MM.1S (cell line): ENCODE measurements at regions not wholly inside any gene's neighbourhood (a gene's known extent, or its start where the extent isn't known, plus 50 kb on each side); places are given as distances from the start of the nearest gene placed in this dataset.

Experiments used
- DNase-seq: peaks from one replicate; pipeline ENCODE4 v3.0.0-alpha.2; 2015
- H2AFZ ChIP-seq: fragments of 300-600 bp; sonication (generic); 2 replicates; pipeline ENCODE4 v1.6.0; 2016; ENCODE audit warnings: antibody characterized with exemption, low read length
- H3F3A ChIP-seq: fragments of 300-600 bp; sonication (generic); 2 replicates; pipeline ENCODE4 v1.6.1; 2016; ENCODE audit warnings: mild to moderate bottlenecking, antibody characterized with exemption, low read length, moderate library complexity, mixed read lengths; ENCODE audit not compliant: insufficient read depth
- H3K27ac ChIP-seq: fragments of 300-600 bp; sonication (generic); 2 replicates; pipeline ENCODE4 v1.5.1; 2016; ENCODE audit warnings: mild to moderate bottlenecking, low read length
- H3K27me3 ChIP-seq: fragments of 300-600 bp; sonication (generic); replicated peaks from 2 replicates; pipeline ENCODE4 v1.6.0; 2016; ENCODE audit warnings: low read length; ENCODE audit not compliant: insufficient read depth
- H3K36me3 ChIP-seq: fragments of 300-600 bp; sonication (generic); replicated peaks from 2 replicates; pipeline ENCODE4 v1.6.1; 2016; ENCODE audit warnings: mild to moderate bottlenecking, low read length, mixed read lengths; ENCODE audit not compliant: insufficient read depth
- H3K4me1 ChIP-seq: fragments of 300-600 bp; sonication (generic); 2 replicates; pipeline ENCODE4 v1.6.1; 2016; ENCODE audit warnings: low read length, mixed read lengths
- H3K4me2 ChIP-seq: fragments of 300-600 bp; sonication (generic); 2 replicates; pipeline ENCODE4 v1.6.0; 2016; ENCODE audit warnings: low read depth, low read length
- H3K4me3 ChIP-seq: fragments of 300-600 bp; sonication (generic); 2 replicates; pipeline ENCODE4 v1.5.1; 2016; ENCODE audit warnings: low read length, mixed read lengths
- H3K79me2 ChIP-seq: fragments of 300-600 bp; sonication (generic); 2 replicates; pipeline ENCODE4 v1.6.1; 2016; ENCODE audit warnings: mixed run types, low read length, mixed read lengths
- H3K9ac ChIP-seq: fragments of 300-600 bp; sonication (generic); 2 replicates; pipeline ENCODE4 v1.6.1; 2016; ENCODE audit warnings: low read length, mixed read lengths
- H3K9me2 ChIP-seq: fragments of 300-600 bp; sonication (generic); replicated peaks from 2 replicates; pipeline ENCODE4 v1.6.1; 2016; ENCODE audit warnings: mild to moderate bottlenecking, low read length, mixed read lengths; ENCODE audit not compliant: insufficient read depth
- H3K9me3 ChIP-seq: fragments of 300-600 bp; sonication (generic); replicated peaks from 2 replicates; pipeline ENCODE4 v1.6.1; 2016; ENCODE audit warnings: mild to moderate bottlenecking, low read length, mixed read lengths; ENCODE audit not compliant: insufficient read depth
- H4K20me1 ChIP-seq: fragments of 300-600 bp; sonication (generic); 2 replicates; pipeline ENCODE4 v1.6.1; 2016; ENCODE audit warnings: mild to moderate bottlenecking, low read length, moderate library complexity, mixed read lengths; ENCODE audit not compliant: insufficient read depth
- CTCF ChIP-seq: fragments of 300-600 bp; sonication (generic); IDR thresholded peaks from 2 replicates; pipeline ENCODE4 v1.5.1; 2016; ENCODE audit warnings: antibody characterized with exemption, low read length, mixed read lengths
- EZH2 ChIP-seq: fragments of 300-600 bp; sonication (generic); optimal IDR thresholded peaks from 2 replicates; pipeline ENCODE3; 2017; ENCODE audit warnings: low read depth, mild to moderate bottlenecking, antibody characterized with exemption, low read length, mixed read lengths
- EZH2phosphoT487 ChIP-seq: fragments of 300-600 bp; sonication (generic); IDR thresholded peaks from 2 replicates; pipeline ENCODE4 v1.6.1; 2018; ENCODE audit warnings: antibody characterized with exemption, low read length

DNA sequence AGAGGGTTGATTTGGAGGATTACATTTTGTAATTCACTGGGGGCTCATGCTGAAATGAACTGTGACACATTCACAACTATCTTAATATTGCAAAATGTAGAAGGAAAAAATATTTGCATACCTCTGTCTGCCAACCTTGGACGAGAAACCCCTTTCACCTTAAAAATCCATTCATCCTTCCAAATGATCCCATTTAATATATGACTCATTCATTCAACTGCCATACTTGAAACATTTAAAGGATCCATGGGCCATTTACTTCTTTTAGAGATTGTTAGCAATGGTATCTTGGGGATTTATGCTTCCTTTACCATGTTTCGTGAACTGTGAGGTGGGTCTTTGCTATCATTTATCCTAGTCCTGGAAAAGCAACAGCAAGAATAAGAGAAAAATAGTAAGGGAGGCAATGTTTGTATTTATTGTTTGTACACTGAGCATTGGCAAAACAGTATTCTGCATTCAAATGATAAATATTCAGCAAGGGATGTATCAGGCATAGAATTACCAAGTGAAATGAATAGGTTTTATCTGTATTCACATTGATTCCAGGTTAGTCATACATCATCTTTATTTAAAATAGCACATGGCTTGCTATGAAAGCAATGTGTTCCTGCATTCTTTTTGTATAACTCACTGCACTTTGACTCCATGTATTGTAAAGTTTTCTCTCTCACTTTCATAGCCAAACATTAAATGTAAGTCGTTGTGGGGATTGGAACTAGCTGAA, 378.1 kb downstream of the NSUN3 start:
- H2AFZ ChIP-seq = no peak overlapping the region
- no peak for DNase-seq
- no peaks in the 10 kb centered on the region for H3K9me3 ChIP-seq
- no peaks in the 10 kb centered on the region for H3K9me2 ChIP-seq
- H3F3A ChIP-seq = no peaks in the 10 kb centered on the region
- H3K4me2 ChIP-seq = no peak overlapping the region
- H3K27ac ChIP-seq = no peak overlapping the region
- TF ChIP-seq EZH2phosphoT487 (no peak), CTCF (no peak), EZH2 (no peak)
- H3K27me3 ChIP-seq = no peaks in the 10 kb centered on the region
- no peaks in the 10 kb centered on the region for H3K79me2 ChIP-seq
- no peak overlapping the region for H3K4me3 ChIP-seq
- H3K9ac ChIP-seq = no peak overlapping the region
- no peaks in the 10 kb centered on the region for H3K4me1 ChIP-seq
- H4K20me1 ChIP-seq = no peaks in the 10 kb centered on the region
- no peaks in the 10 kb centered on the region for H3K36me3 ChIP-seq

- H2AFZ ChIP-seq = no peak overlapping the region
- no peaks in the 10 kb centered on the region for H3K27me3 ChIP-seq
- H3K4me2 ChIP-seq = no peak overlapping the region
- H3K9me3 ChIP-seq = no peaks in the 10 kb centered on the region
- TF ChIP-seq EZH2phosphoT487 (no peak), EZH2 (no peak), CTCF (no peak)
- no peak overlapping the region for H3K4me3 ChIP-seq
- no peak for DNase-seq
- H3K36me3 ChIP-seq = no peaks in the 10 kb centered on the region
- H3F3A ChIP-seq = no peaks in the 10 kb centered on the region
- H3K4me1 ChIP-seq = no peaks in the 10 kb centered on the region
- no peaks in the 10 kb centered on the region for H4K20me1 ChIP-seq
- no peaks in the 10 kb centered on the region for H3K79me2 ChIP-seq
- H3K9me2 ChIP-seq = no peaks in the 10 kb centered on the region
- H3K27ac ChIP-seq = no peak overlapping the region
- H3K9ac ChIP-seq = no peak overlapping the region
These were observed 378.6 kb downstream of the NSUN3 start for GRCh38 chr3:94441494-94441847.

DNA sequence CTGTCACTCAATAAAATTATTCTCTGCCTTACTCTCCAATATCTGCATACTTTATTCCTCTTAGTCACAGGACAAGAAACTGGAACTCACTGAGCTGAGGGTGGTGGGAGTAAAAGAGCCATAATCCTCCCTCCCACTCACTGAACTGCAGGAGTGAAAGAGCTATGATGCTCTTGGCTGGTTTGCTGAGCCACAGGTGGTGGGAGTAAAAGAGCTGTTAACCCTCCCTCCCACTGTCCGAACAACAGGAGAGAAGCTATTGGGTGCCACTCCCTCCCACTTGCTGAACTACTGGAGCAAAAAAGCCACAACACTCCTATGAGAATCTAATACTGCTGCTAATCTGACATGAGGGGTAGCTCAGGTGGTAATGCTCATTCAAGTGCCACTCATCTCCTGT, 391.0 kb downstream of the NSUN3 start:
- no peak overlapping the region for H2AFZ ChIP-seq
- TF ChIP-seq EZH2 (no peak), CTCF (no peak), EZH2phosphoT487 (no peak)
- H3K9me3 ChIP-seq = no peaks in the 10 kb centered on the region
- no peaks in the 10 kb centered on the region for H3F3A ChIP-seq
- H3K4me1 ChIP-seq = no peaks in the 10 kb centered on the region
- H3K9me2 ChIP-seq = no peaks in the 10 kb centered on the region
- no peaks in the 10 kb centered on the region for H4K20me1 ChIP-seq
- H3K9ac ChIP-seq = no peak overlapping the region
- H3K4me3 ChIP-seq = no peak overlapping the region
- no peaks in the 10 kb centered on the region for H3K27me3 ChIP-seq
- no peak for DNase-seq
- no peaks in the 10 kb centered on the region for H3K79me2 ChIP-seq
- H3K4me2 ChIP-seq = no peak overlapping the region
- H3K36me3 ChIP-seq = no peaks in the 10 kb centered on the region
- H3K27ac ChIP-seq = no peak overlapping the region
